ENCODE measurements at regions not wholly inside any gene's neighbourhood (a gene's known extent, or its start where the extent isn't known, plus 50 kb on each side); places are given as distances from the start of the nearest gene placed in this dataset.

DNA sequence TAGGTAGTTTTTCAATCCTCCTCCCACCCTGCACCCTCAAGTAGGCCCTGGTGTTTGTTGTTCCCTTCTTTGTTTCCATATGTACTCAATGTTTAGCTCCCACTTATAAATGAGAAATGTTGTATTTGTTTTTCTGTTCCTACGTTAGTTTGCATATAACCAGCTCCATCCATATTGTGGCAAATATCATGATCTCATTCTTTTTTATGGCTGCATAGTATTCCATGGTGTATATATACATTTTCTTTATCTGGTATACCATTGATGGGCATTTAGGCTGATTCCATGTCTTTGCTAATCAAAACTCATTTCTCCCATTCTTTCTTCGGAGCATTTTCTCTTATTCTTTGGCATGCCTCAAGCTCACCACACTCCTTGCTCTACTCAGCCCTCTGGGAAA lies 789.6 kb upstream of the KCND2 start:
- Histone ChIP-seq H2AFZ (ENCODE audit: insufficient read depth, low read depth, low read length, poor library complexity, severe bottlenecking) (no peak overlapping the region), H3K27ac (ENCODE audit: low read length in 2 of 2) (no peak overlapping the region), H4K20me1 (ENCODE audit: control insufficient read depth, insufficient read depth, low read length, poor library complexity, severe bottlenecking) (no peaks in the 10 kb centered on the region), H3K9ac (ENCODE audit: low read length) (no peak overlapping the region), H3K9me3 (ENCODE audit: control extremely low read depth in 1 of 3, control insufficient read depth in 2 of 3, insufficient read depth in 1 of 3, low read length in 2 of 3) (peaks cover 0 to 4% (median 0%) of the 10 kb centered on the region in 3 donors), H3K79me2 (ENCODE audit: control insufficient read depth, insufficient read depth, low read length) (no peaks in the 10 kb centered on the region), H3K4me1 (ENCODE audit: control insufficient read depth in 2 of 2, insufficient read depth in 2 of 2, low read length in 2 of 2) (no peaks in the 10 kb centered on the region), H3K4me2 (replicated peaks; ENCODE audit: low read depth, low read length, poor library complexity, severe bottlenecking) (no peak overlapping the region), H3K4me3 (ENCODE audit: control extremely low read depth in 1 of 5, extremely low read depth in 1 of 5, insufficient read depth in 1 of 5, low read depth in 2 of 5, low read length in 4 of 5) (no peak overlapping the region), H3K27me3 (replicated peaks in 1 of 4; ENCODE audit: control extremely low read depth in 1 of 4, control insufficient read depth in 3 of 4, insufficient read depth in 4 of 4, low read length in 3 of 4) (no peaks in the 10 kb centered on the region), H3K36me3 (replicated peaks in 1 of 2; ENCODE audit: control extremely low read depth in 1 of 2, control insufficient read depth in 1 of 2, extremely low read depth in 1 of 2, insufficient read depth in 2 of 2, low read length in 1 of 2) (no peaks in the 10 kb centered on the region)
- ChIA-PET POLR2A (no interaction called here), CTCF (no interaction called here)
- H3K9me3 Mint-ChIP-seq (ENCODE audit: insufficient read depth) = no peaks in the 10 kb centered on the region
- TF ChIP-seq EZH2 (IDR thresholded peaks at IDR 0.05; ENCODE audit: borderline replicate concordance, insufficient read depth, low read depth, low read length, poor library complexity, severe bottlenecking) = no peak
- TF ChIP-seq, protein P1, sequence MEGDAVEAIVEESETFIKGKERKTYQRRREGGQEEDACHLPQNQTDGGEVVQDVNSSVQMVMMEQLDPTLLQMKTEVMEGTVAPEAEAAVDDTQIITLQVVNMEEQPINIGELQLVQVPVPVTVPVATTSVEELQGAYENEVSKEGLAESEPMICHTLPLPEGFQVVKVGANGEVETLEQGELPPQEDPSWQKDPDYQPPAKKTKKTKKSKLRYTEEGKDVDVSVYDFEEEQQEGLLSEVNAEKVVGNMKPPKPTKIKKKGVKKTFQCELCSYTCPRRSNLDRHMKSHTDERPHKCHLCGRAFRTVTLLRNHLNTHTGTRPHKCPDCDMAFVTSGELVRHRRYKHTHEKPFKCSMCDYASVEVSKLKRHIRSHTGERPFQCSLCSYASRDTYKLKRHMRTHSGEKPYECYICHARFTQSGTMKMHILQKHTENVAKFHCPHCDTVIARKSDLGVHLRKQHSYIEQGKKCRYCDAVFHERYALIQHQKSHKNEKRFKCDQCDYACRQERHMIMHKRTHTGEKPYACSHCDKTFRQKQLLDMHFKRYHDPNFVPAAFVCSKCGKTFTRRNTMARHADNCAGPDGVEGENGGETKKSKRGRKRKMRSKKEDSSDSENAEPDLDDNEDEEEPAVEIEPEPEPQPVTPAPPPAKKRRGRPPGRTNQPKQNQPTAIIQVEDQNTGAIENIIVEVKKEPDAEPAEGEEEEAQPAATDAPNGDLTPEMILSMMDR (IDR thresholded peaks at IDR 0.05) = no peak
- ATAC-seq (ENCODE audit: low read depth) (no peak), DNase-seq (no peak)
- intact Hi-C loops (cut with micrococcal nuclease) = no loop called here
- no peaks in the 10 kb centered on the region for H3K4me1 Mint-ChIP-seq
- no peak overlapping the region for H3K4me3 Mint-ChIP-seq
- no peaks in the 10 kb centered on the region for H3K27me3 Mint-ChIP-seq
- H3K27ac Mint-ChIP-seq = no peak overlapping the region
- WGBS (ENCODE audit: insufficient coverage) = no CpG with 5 or more reads among the region's 2 CpGs

DNA sequence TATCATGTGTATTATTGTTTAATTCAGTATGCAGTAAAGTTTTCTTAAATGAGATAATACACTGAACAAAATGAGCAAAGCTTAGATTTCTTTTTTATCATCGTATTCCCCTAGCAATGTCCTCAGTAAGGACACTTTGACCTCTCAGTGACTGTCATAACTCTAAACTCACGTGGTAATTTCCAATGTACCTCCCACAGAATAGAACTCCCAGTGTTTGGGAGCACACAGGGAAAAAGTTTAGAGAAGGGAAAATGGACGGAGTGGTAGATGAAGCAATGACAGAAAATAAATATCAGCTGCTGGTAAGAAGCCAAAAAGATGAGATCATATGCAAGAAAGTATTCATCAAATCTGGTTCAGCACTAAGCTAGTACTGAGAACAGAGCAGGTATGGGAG lies 758.6 kb upstream of the KCND2 start:
- TF ChIP-seq EZH2 (IDR thresholded peaks at IDR 0.05; ENCODE audit: borderline replicate concordance, insufficient read depth, low read depth, low read length, poor library complexity, severe bottlenecking) = no peak
- TF ChIP-seq, protein P1 (IDR thresholded peaks at IDR 0.05) = no peak
- H3K36me3 ChIP-seq (replicated peaks in 1 of 2; ENCODE audit: control extremely low read depth in 1 of 2, control insufficient read depth in 1 of 2, extremely low read depth in 1 of 2, insufficient read depth in 2 of 2, low read length in 1 of 2) = no peaks in the 10 kb centered on the region
- H3K9me3 ChIP-seq (ENCODE audit: control extremely low read depth in 1 of 3, control insufficient read depth in 2 of 3, insufficient read depth in 1 of 3, low read length in 2 of 3) = no peaks in the 10 kb centered on the region
- CTCF ChIA-PET = no interaction called here
- H2AFZ ChIP-seq (ENCODE audit: insufficient read depth, low read depth, low read length, poor library complexity, severe bottlenecking) = no peak overlapping the region
- no peak overlapping the region for H3K9ac ChIP-seq (ENCODE audit: low read length)
- H3K4me1 ChIP-seq (ENCODE audit: control insufficient read depth in 2 of 2, insufficient read depth in 2 of 2, low read length in 2 of 2) = no peaks in the 10 kb centered on the region
- no peak overlapping the region for H3K27ac ChIP-seq (ENCODE audit: low read length in 2 of 2)
- no peak overlapping the region for H3K4me3 Mint-ChIP-seq
- H3K4me1 Mint-ChIP-seq = no peaks in the 10 kb centered on the region
- H3K9me3 Mint-ChIP-seq (ENCODE audit: insufficient read depth) = peaks cover 10% of the 10 kb centered on the region
- H4K20me1 ChIP-seq (ENCODE audit: control insufficient read depth, insufficient read depth, low read length, poor library complexity, severe bottlenecking) = no peaks in the 10 kb centered on the region
- no peaks in the 10 kb centered on the region for H3K27me3 ChIP-seq (replicated peaks in 1 of 4; ENCODE audit: control extremely low read depth in 1 of 4, control insufficient read depth in 3 of 4, insufficient read depth in 4 of 4, low read length in 3 of 4)
- H3K4me3 ChIP-seq (ENCODE audit: control extremely low read depth in 1 of 5, extremely low read depth in 1 of 5, insufficient read depth in 1 of 5, low read depth in 2 of 5, low read length in 4 of 5) = no peak overlapping the region
- intact Hi-C loops (cut with micrococcal nuclease) = no loop called here
- ATAC-seq (ENCODE audit: low read depth) (no peak), DNase-seq (no peak)
- no peak overlapping the region for H3K27ac Mint-ChIP-seq
- WGBS (ENCODE audit: insufficient coverage) = 83% methylated on average over 1 of the region's 3 CpGs
- POLR2A ChIA-PET = no interaction called here
- H3K4me2 ChIP-seq (replicated peaks; ENCODE audit: low read depth, low read length, poor library complexity, severe bottlenecking) = no peak overlapping the region
- no peaks in the 10 kb centered on the region for H3K79me2 ChIP-seq (ENCODE audit: control insufficient read depth, insufficient read depth, low read length)
- H3K27me3 Mint-ChIP-seq = no peaks in the 10 kb centered on the region
